HT1080 (cell line): ENCODE measurements at regions not wholly inside any gene's neighbourhood (a gene's known extent, or its start where the extent isn't known, plus 50 kb on each side); places are given as distances from the start of the nearest gene placed in this dataset.

Source experiments
- DNase-seq: peaks from one replicate; pipeline ENCODE4 v3.0.0-alpha.2; 2015; ENCODE audit warnings: low read depth

DNA sequence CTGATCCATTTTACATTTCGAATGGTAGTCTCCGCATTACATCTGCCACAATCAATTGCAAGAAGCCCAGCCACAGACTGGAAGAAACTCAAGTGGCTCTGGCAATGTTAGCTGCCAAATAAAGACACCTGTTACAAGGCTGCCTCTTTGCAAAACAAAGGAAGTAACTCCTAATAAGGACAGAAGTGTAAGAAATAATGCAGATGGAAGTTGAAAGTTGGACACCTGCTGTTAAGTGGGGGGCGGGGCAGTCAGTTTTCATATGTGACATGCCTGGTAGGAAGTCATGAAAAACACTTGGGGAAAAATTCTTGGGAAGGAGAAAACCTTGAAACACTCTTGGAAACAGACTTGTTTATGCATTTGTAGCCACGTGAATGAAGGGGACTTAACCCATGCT lies 54.1 kb upstream of the ATP2C1 start:
- no peak for DNase-seq

DNA sequence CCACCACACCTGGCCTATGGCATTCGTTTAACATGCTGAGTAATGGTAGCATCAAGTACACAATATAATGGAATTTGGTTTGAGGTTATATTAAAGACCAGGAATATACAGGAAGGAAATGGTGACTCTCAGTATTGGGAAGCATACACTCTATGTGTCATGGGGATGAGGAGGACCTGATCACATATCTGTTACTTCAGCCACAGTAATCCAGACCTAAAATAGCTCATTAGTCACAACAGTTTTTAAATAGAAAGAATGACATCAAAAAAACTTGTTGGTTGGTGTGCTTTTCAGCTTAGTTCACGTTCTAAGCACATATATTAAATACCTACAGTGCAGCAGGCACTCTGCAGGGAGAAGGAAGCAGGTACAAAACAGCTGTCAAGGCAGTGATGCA lies 52.5 kb upstream of the ATP2C1 start:
- peak; percentile 96 for DNase-seq

DNA sequence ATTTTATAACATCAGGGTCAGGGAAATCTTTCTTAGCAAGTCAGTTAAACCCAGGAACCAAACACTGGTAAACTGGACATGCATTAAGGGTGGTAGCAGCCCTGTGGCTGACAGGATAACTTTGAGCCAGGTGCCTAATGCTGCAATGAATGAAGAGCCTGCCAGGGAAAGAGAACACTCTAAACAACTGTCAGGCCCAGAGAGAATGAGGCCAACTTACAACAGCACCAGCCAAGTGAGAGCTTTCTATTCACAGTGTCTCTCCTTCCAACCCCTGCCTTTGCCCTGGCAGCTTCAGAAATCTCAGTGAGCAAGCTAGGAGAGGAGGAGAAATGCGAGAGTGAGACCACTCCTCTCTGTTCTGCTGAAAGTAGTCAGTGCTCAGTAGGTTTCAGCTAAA lies 50.4 kb upstream of the ATP2C1 start:
- no peak for DNase-seq
